OCI-LY1 (cell line): ENCODE measurements at regions not wholly inside any gene's neighbourhood (a gene's known extent, or its start where the extent isn't known, plus 50 kb on each side); places are given as distances from the start of the nearest gene placed in this dataset.
"Not testable (repeated sequence)": the region's sequence is repeated elsewhere in the genome, so short reads cannot be mapped to it uniquely, and the experiment has no call there.

Experiments used
- H2AFZ ChIP-seq: fragments of 200-600 bp; sonication (generic), shearing (Covaris generic); 2 replicates; pipeline ENCODE4 v1.6.0; 2014; ENCODE audit warnings: antibody characterized with exemption, mild to moderate bottlenecking, low read length
- H3F3A ChIP-seq: fragments of 200-600 bp; sonication (generic), shearing (Covaris generic); 2 replicates; pipeline ENCODE4 v1.6.0; 2014; ENCODE audit warnings: mild to moderate bottlenecking, antibody characterized with exemption, low read length, moderate library complexity; ENCODE audit not compliant: insufficient read depth
- H3K27ac ChIP-seq: fragments of 200-600 bp; sonication (generic); 2 replicates; pipeline ENCODE4 v1.5.1; 2014; ENCODE audit warnings: low read length, mixed run types, mild to moderate bottlenecking, low read depth; ENCODE audit not compliant: poor library complexity, severe bottlenecking
- H3K27me3 ChIP-seq: fragments of 200-600 bp; sonication (generic); 2 replicates; pipeline ENCODE4 v1.6.0; 2014; ENCODE audit warnings: antibody characterized with exemption, mild to moderate bottlenecking, low read length, moderate library complexity; ENCODE audit not compliant: insufficient read depth
- H3K36me3 ChIP-seq: fragments of 200-600 bp; sonication (generic); 2 replicates; pipeline ENCODE4 v1.6.1; 2014; ENCODE audit warnings: mild to moderate bottlenecking, antibody characterized with exemption, low read length, moderate library complexity, mixed read lengths; ENCODE audit not compliant: insufficient read depth
- H3K4me1 ChIP-seq: fragments of 200-600 bp; sonication (generic); 2 replicates; pipeline ENCODE4 v1.5.1; 2014; ENCODE audit warnings: mild to moderate bottlenecking, low read length, moderate library complexity; ENCODE audit not compliant: insufficient read depth, severe bottlenecking
- H3K4me2 ChIP-seq: fragments of 200-600 bp; sonication (generic), shearing (Covaris generic); 2 replicates; pipeline ENCODE4 v1.6.1; 2014; ENCODE audit warnings: low read length
- H3K4me3 ChIP-seq: fragments of 200-600 bp; sonication (generic); 2 replicates; pipeline ENCODE4 v1.5.1; 2014; ENCODE audit warnings: low read length, low read depth, mild to moderate bottlenecking, mixed read lengths; ENCODE audit not compliant: poor library complexity, severe bottlenecking
- H3K79me2 ChIP-seq: fragments of 200-600 bp; shearing (Covaris generic); 2 replicates; pipeline ENCODE4 v1.6.1; 2016; ENCODE audit warnings: mixed run types, low read length, mixed read lengths; ENCODE audit not compliant: insufficient read depth
- H3K9ac ChIP-seq: fragments of 200-600 bp; sonication (generic), shearing (Covaris generic); 2 replicates; pipeline ENCODE4 v1.6.1; 2014; ENCODE audit warnings: mild to moderate bottlenecking, low read length, mixed read lengths
- H3K9me2 ChIP-seq: fragments of 200-600 bp; sonication (generic), shearing (Covaris generic); 2 replicates; pipeline ENCODE4 v1.6.1; 2014; ENCODE audit warnings: low read depth, mild to moderate bottlenecking, low read length, mixed read lengths
- H3K9me3 ChIP-seq: fragments of 200-600 bp; shearing (Covaris generic); 2 replicates; pipeline ENCODE4 v1.6.1; 2014; ENCODE audit warnings: low read length, mixed read lengths
- H4K20me1 ChIP-seq: fragments of 200-600 bp; sonication (generic), shearing (Covaris generic); 2 replicates; pipeline ENCODE4 v1.6.0; 2016; ENCODE audit warnings: mild to moderate bottlenecking, low read length; ENCODE audit not compliant: insufficient read depth
- CTCF ChIP-seq: fragments of 200-600 bp; sonication (generic), shearing (Covaris generic); IDR thresholded peaks from 2 replicates; pipeline ENCODE4 v1.5.1; 2017; ENCODE audit warnings: mild to moderate bottlenecking, antibody characterized with exemption, low read length, moderate library complexity, mixed read lengths
- EZH2 ChIP-seq: fragments of 200-600 bp; sonication (generic), shearing (Covaris generic); IDR thresholded peaks from 2 replicates; pipeline ENCODE4 v1.8.0; 2017; ENCODE audit warnings: borderline replicate concordance, mixed run types, mild to moderate bottlenecking, antibody characterized with exemption, low read length, moderate library complexity, mixed read lengths

- Histone ChIP-seq H3K27ac (no peak overlapping the region), H3K9me3 (no peaks in the 10 kb centered on the region), H2AFZ (no peak overlapping the region), H3K9me2 (no peaks in the 10 kb centered on the region), H3K9ac (no peak overlapping the region), H3K27me3 (no peaks in the 10 kb centered on the region), H3K36me3 (no peaks in the 10 kb centered on the region), H3K4me3 (no peak overlapping the region), H3F3A (no peaks in the 10 kb centered on the region), H3K4me1 (no peaks in the 10 kb centered on the region), H3K4me2 (no peak overlapping the region), H4K20me1 (no peaks in the 10 kb centered on the region), H3K79me2 (no peaks in the 10 kb centered on the region)
- TF ChIP-seq CTCF = no peak
- no peak for TF ChIP-seq EZH2
Observed at GRCh38 chr1:96214982-96215381, 506.6 kb upstream of the PTBP2 start.

GRCh38 chr1:96220651-96221050, 500.9 kb upstream of the PTBP2 start:
- no peaks in the 10 kb centered on the region for H3K27me3 ChIP-seq
- H3K9me2 ChIP-seq = no peaks in the 10 kb centered on the region
- TF ChIP-seq EZH2 (no peak), CTCF (no peak)
- H3K4me3 ChIP-seq = no peak overlapping the region
- H3K79me2 ChIP-seq = no peaks in the 10 kb centered on the region
- no peak overlapping the region for H3K27ac ChIP-seq
- H3K9ac ChIP-seq = no peak overlapping the region
- no peaks in the 10 kb centered on the region for H4K20me1 ChIP-seq
- no peaks in the 10 kb centered on the region for H3K9me3 ChIP-seq
- H3K4me1 ChIP-seq = no peaks in the 10 kb centered on the region
- no peak overlapping the region for H2AFZ ChIP-seq
- H3K4me2 ChIP-seq = no peak overlapping the region
- H3F3A ChIP-seq = no peaks in the 10 kb centered on the region
- H3K36me3 ChIP-seq = no peaks in the 10 kb centered on the region

- no peak for TF ChIP-seq CTCF
- no peak for TF ChIP-seq EZH2
- Histone ChIP-seq H3K4me3 (no peak overlapping the region), H2AFZ (no peak overlapping the region), H3F3A (no peaks in the 10 kb centered on the region), H3K79me2 (no peaks in the 10 kb centered on the region), H3K9me2 (no peaks in the 10 kb centered on the region), H3K36me3 (no peaks in the 10 kb centered on the region), H3K27me3 (no peaks in the 10 kb centered on the region), H3K9me3 (no peaks in the 10 kb centered on the region), H3K4me1 (no peaks in the 10 kb centered on the region), H3K9ac (no peak overlapping the region), H3K27ac (no peak overlapping the region), H4K20me1 (no peaks in the 10 kb centered on the region), H3K4me2 (no peak overlapping the region)
Observed at GRCh38 chr1:96222701-96223100, 498.9 kb upstream of the PTBP2 start.

- H3K79me2 ChIP-seq, H2AFZ ChIP-seq, H3K9me2 ChIP-seq, H3K4me2 ChIP-seq, H3F3A ChIP-seq, H3K4me1 ChIP-seq, H3K9ac ChIP-seq, H3K36me3 ChIP-seq, H3K9me3 ChIP-seq, H3K27ac ChIP-seq, H3K27me3 ChIP-seq, H3K4me3 ChIP-seq, H4K20me1 ChIP-seq: not testable (repeated sequence)
Observed at GRCh38 chr1:96224229-96224628, 497.4 kb upstream of the PTBP2 start.
